ENCODE measurements at regions not wholly inside any gene's neighbourhood (a gene's known extent, or its start where the extent isn't known, plus 50 kb on each side); places are given as distances from the start of the nearest gene placed in this dataset.

DNA sequence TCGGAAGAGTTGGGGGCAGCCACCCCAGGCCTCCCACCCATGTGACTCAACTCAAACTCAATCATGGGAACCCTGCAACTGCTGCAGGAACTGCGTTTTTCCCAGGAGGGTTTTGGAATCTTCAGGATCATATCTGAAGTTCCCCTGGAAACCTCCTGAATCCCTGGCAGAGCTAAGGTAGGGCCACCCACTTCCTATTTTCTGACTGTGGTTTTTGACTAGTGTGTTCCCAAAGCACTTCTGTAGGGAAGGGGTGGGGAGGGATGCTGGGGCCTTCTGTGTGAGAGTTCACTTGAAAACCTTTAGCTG lies 127.6 kb upstream of the UNC5B start:
- no peak for TF ChIP-seq ZNF707 (tag by site-specific recombination; IDR thresholded peaks at IDR 0.05)
- TF ChIP-seq, protein P1, sequence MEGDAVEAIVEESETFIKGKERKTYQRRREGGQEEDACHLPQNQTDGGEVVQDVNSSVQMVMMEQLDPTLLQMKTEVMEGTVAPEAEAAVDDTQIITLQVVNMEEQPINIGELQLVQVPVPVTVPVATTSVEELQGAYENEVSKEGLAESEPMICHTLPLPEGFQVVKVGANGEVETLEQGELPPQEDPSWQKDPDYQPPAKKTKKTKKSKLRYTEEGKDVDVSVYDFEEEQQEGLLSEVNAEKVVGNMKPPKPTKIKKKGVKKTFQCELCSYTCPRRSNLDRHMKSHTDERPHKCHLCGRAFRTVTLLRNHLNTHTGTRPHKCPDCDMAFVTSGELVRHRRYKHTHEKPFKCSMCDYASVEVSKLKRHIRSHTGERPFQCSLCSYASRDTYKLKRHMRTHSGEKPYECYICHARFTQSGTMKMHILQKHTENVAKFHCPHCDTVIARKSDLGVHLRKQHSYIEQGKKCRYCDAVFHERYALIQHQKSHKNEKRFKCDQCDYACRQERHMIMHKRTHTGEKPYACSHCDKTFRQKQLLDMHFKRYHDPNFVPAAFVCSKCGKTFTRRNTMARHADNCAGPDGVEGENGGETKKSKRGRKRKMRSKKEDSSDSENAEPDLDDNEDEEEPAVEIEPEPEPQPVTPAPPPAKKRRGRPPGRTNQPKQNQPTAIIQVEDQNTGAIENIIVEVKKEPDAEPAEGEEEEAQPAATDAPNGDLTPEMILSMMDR (tag by site-specific recombination; IDR thresholded peaks at IDR 0.05): no peak
- TF ChIP-seq, protein P2, sequence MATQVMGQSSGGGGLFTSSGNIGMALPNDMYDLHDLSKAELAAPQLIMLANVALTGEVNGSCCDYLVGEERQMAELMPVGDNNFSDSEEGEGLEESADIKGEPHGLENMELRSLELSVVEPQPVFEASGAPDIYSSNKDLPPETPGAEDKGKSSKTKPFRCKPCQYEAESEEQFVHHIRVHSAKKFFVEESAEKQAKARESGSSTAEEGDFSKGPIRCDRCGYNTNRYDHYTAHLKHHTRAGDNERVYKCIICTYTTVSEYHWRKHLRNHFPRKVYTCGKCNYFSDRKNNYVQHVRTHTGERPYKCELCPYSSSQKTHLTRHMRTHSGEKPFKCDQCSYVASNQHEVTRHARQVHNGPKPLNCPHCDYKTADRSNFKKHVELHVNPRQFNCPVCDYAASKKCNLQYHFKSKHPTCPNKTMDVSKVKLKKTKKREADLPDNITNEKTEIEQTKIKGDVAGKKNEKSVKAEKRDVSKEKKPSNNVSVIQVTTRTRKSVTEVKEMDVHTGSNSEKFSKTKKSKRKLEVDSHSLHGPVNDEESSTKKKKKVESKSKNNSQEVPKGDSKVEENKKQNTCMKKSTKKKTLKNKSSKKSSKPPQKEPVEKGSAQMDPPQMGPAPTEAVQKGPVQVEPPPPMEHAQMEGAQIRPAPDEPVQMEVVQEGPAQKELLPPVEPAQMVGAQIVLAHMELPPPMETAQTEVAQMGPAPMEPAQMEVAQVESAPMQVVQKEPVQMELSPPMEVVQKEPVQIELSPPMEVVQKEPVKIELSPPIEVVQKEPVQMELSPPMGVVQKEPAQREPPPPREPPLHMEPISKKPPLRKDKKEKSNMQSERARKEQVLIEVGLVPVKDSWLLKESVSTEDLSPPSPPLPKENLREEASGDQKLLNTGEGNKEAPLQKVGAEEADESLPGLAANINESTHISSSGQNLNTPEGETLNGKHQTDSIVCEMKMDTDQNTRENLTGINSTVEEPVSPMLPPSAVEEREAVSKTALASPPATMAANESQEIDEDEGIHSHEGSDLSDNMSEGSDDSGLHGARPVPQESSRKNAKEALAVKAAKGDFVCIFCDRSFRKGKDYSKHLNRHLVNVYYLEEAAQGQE (tag by site-specific recombination; IDR thresholded peaks at IDR 0.05): no peak
- TF ChIP-seq, protein P3, sequence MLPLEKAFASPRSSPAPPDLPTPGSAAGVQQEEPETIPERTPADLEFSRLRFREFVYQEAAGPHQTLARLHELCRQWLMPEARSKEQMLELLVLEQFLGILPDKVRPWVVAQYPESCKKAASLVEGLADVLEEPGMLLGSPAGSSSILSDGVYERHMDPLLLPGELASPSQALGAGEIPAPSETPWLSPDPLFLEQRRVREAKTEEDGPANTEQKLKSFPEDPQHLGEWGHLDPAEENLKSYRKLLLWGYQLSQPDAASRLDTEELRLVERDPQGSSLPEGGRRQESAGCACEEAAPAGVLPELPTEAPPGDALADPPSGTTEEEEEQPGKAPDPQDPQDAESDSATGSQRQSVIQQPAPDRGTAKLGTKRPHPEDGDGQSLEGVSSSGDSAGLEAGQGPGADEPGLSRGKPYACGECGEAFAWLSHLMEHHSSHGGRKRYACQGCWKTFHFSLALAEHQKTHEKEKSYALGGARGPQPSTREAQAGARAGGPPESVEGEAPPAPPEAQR (tag by site-specific recombination; IDR thresholded peaks at IDR 0.05): no peak
- TF ChIP-seq ZFP3 (tag by site-specific recombination; IDR thresholded peaks at IDR 0.05; ENCODE audit: low read depth): no peak

Data from HEK293 (cell line).